Caki2 (cell line): ENCODE measurements at regions not wholly inside any gene's neighbourhood (a gene's known extent, or its start where the extent isn't known, plus 50 kb on each side); places are given as distances from the start of the nearest gene placed in this dataset.

Experiments used
- DNase-seq: peaks from one replicate; pipeline ENCODE4 v3.0.0-alpha.2; 2015; ENCODE audit warnings: low read depth
- in situ Hi-C: cut with HindIII; loops from 2 replicates; pipeline ENCODE4 v1.10.0; 2016; ENCODE audit warnings: low sequenced_read_pairs, low pct_unique_long_range_greater_than_20kb, mixed read lengths

DNA sequence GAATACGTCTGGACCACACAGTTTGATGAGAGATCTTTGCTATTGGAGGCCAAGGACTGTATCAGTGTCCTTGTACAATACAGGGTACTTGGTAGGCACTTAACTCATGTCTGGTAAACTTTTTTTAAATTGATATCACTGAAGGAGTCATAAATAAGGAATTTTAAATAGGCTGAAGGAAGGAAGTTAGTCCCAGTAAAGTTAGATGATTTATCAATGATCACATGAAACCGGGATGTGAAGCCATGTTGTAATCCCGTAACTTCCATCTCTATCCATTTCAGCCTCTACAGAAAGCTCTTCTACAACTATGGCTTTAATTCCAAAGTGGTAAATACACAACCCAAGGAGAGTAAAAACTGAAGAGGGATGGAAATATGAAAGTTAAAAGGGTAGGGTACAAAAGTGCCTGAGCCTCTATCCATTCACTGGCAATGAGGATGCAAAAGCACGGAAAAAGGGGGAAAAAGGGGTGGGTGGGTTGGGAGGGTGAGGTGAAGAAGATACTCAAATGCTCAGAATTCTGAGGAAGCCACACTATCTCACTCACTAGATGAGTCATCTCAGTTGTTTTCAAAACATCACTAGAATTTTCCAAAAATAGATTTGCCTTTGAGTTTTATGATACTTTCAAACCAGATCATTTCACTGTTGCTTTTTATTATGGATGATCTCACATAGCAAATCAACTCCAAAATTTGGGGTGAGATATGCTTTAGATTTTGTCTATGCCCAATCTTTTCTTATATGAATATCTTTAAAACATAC lies 1053.5 kb downstream of the NR2F1-AS1 start:
- in situ Hi-C loops, result no loop called here
- DNase-seq, result no peak

DNA sequence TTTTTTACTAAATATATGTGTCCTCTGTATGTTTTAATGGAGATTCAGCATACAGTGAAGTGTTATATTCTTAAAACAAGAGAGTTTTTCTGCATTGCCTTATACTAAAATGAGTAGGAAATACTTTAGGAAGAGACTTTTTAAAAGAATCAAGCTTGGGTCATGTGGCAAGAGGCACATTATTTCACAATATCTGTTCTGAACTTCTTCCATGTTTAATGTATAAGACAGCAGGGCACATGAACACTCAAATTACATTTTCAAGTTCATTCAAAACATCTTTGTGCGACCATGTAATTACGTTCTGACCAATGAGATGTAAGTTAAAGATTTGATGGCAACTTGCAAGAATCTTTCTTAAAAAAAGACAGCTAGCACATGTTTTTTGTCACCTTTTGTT lies 1055.9 kb downstream of the NR2F1-AS1 start:
- no peak for DNase-seq
- in situ Hi-C loops, result no loop called here

DNA sequence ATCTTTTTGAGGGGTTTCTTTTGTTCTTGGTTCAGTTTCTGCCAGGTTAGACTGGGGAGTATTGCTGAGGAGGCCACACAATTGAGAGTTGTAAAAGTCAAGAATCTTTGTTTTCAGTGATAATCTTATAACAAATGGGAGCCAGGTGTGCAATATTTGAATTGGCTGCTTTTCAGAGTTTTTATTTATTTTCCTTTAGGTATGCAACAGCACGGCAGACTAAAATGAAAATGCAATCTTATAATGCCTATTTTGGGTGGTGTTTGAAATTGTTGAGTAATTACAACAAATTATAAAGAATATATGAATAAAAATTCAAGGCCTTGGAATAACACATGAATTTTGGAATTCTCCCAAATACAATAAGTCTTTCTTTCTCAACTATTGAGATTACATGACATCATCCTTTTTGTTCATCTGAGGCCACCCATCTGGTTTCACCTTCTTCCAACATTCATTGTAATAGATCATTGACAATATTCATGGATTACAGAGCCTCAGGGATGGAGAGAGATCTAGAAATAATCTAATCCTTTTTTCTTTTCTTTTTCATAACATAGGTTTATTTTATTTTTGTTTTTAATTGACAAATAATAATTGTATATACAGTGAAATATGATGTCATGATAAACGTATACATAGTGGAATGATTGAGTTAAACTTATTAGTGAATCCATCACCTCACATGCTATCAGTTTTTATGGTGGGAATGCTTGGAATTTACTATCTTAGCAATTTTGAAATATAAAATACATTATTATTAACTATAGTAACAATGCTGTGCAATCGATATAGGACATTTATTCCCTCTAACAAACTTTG lies 1061.0 kb downstream of the NR2F1-AS1 start:
- no peak for DNase-seq
- in situ Hi-C loops, result no loop called here

DNA sequence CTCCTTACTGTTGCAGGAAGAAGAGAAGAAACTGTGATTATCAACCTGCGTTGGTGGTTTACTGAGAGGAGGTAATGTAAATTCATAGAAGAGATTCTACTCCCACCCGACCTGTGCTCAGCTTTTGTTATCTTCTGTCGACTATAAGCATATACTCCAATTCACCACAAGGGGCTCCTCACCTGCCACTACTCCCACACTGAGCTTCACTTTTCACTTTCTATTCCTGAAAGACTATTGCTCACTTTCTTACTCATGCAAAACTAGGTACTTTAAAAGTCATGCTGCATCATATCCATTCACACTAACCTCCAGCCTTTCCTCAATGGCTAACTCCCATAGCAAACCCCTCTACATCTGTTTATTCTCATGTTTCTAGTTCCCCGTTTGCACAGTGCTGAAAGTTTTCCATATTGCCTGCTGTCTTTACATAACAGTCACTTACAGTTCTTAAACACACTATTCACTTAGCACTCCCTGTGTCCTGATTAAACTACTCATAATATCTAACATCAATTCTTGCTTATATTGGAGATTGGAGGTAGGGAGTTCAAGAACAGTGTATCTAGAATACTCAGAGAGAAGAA lies 1062.6 kb downstream of the NR2F1-AS1 start:
- peak; percentile 41 for DNase-seq
- in situ Hi-C loops, result no loop called here

DNA sequence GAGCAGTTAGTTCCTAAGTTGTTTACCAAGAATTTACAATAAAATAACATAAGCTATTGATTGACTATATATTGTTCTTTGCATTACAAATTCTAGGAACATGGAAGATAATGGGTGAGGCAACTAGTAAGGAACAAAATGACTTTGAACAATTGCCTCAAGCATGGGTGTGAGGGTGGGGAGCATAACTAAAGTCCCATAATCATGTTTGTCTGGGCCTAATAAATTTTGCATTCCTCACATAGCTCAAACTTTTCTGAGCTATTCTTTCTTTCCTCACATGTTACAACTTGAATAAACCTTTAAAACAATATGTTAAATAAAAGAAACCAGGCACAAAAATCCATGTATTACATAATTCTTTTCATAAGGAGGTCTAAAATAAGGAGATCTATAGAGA lies 1066.1 kb downstream of the NR2F1-AS1 start:
- in situ Hi-C loops, result no loop called here

DNA sequence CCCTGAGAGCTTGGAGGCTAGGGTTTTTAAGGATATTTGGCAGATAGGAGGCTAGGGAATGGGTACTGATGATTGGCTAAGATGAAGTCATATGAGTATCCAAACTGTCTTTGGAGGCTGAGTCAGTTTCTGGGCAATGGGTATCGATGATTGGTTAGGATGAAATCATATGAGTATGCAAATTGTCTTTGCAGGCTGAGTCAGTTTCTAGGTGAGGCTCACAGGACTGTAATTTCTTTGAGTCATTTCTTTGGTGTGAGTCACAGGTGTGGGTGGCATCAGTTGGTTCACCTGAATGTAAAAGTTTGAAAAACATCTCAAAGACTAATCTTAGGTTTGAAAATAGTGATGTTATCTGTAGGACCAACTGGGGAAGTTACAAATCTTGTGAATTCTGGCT lies 1068.0 kb downstream of the NR2F1-AS1 start:
- in situ Hi-C loops, result no loop called here
- peak; percentile 18 for DNase-seq

More for the DNA sequence above, 1066.1 kb downstream of the NR2F1-AS1 start:
- no peak for DNase-seq

DNA sequence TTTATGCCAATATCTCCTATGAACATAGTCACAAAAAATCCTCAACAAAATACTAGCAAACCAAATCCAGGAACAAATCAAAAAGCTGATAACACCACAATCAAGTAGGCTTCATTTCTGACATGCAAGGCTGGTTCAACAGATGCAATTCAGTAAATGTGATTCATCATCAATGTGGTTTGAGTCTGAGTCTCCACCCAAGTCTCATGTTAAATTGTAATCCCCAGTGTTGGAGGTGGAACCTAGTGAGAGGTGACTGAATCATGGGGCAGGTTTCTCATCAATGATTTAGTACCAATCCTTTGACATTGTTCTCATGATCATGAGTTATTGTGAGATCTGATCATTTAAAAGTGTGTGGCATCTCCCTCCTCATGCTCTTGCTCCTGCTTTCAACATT lies 1072.7 kb downstream of the NR2F1-AS1 start:
- in situ Hi-C loops, result no loop called here
- DNase-seq, result peak; percentile 14

DNA sequence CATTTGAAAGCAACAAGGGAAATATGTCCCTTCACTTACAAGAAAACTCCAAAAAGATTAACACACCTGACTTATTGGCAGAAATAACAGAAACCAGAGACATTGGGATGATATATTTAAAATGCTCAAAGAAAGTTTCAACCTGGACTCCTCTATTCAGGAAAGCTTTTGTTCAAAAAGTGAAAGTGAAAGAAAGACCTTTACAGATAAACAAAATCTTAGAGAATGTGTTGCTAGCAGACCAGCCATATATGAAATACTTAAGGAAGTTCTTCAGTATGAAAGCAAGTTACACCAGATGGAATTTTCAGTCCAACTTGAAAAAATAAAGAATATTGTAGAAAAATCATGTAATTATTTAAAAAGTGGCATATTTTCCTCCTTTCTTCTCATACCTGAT lies 1075.1 kb downstream of the NR2F1-AS1 start:
- no peak for DNase-seq
- in situ Hi-C loops, result no loop called here

DNA sequence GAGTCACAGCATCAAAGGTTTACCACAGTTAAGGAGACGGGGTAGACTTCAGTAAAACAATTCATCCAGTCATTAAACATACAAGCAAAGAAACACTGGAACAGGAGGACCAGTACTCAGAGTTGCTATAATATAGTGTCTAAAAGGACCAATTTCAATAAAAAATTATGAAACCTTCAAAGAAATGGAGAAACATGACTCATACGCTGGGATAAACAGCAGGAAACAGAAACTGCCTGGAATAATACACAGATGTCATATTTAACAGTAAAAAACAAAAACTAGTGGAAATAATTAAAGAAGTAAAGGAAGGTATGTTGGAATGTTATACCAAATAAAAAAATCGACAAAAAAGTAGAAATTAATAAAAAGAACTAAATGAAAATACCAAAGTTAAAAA lies 1075.9 kb downstream of the NR2F1-AS1 start:
- no peak for DNase-seq
- in situ Hi-C loops, result no loop called here

DNA sequence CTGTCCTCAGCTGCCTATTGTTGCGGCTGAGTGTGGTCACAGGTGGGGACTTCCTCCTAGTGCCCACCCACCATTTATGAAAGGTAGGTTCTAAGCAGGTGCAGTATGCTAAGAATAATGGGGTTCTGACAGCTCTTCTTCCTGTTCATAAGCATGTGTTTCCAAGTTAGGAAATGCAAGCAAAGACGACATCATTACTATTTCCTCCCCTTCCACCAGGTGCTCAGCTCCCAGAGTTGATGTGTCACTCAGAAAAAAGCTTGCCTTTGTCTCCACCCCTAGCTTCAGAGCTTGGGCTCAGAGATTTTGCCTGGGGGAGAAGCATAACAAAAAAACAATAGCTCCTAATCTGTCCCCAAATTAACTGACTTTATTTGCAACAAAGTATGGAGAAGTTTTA lies 1076.7 kb downstream of the NR2F1-AS1 start:
- in situ Hi-C loops, result no loop called here
- DNase-seq, result no peak

DNA sequence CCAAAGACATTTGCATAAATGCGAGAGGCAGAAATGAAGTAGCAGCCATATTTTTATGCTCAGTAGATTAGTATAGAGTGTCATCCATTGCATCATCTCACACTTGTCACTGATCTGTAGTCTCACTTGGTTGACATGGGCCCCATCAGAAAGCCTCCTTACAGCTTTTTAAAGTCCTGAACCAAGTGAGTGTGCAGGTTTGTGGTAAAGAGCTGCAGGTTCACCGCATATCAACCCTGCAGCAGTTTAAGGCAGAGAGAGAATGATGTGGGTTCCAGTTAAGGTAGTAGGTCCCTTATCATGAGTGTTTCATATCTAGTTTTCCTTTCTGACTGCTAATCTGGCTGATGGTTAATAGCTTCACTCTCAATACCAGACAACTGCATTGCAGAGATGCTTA lies 1080.3 kb downstream of the NR2F1-AS1 start:
- no peak for DNase-seq
- in situ Hi-C loops, result no loop called here

DNA sequence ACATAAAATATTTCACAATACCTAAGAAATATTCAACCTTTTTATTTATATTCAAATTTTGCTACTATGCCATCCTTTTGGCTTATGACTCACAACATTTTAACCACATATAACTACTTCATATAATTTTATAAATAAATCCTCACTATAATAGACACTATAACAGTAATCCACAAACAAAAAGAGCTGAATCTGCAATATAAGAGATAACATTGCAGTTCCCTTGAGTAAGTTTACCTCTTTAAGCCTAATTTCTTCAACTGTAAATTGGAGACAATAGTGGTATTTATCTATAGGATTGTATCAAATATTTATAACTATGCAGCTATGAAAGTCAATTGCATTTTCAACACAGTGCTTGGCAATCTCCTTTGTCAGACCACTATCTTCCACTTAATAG lies 1084.5 kb downstream of the NR2F1-AS1 start:
- in situ Hi-C loops, result no loop called here

DNA sequence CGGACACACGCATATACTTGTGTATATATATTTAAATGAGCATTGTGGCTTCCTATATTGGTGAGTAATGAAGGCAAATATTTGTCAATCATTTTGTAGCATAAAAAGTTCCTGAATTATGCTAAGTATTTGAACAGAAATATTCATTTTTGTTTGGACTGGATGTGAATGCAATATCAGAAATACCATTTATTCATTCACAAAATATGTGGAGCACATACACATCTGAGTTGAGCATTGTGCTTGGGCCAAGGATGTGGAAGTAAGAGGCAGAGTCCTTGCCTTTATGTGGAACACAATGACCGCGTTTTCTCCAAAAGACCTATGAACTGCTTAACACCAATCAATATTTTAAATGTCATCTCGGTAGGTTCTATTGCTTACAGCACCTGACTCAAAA lies 1086.5 kb downstream of the NR2F1-AS1 start:
- in situ Hi-C loops, result no loop called here
- DNase-seq, result no peak

More for the DNA sequence above, 1084.5 kb downstream of the NR2F1-AS1 start:
- DNase-seq, result no peak

DNA sequence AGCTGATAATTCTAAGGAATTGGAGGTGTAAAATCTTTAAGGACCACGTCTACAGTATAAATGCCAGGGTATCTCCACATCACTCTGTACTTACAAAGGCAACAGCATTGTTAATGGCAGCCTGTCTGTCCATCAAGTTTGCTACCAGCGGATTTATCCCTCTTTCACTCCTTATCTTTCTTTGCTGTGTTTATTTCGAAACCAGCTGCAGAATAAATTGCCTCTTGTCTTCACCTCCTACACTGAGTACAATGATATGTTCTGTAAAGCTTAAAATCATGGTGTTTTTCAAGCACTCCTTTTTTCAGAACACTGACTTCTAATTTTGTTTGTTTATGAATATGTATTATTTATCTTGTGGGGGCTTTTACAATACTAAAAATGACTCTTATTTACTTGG lies 1088.1 kb downstream of the NR2F1-AS1 start:
- DNase-seq, result no peak
- in situ Hi-C loops, result no loop called here

DNA sequence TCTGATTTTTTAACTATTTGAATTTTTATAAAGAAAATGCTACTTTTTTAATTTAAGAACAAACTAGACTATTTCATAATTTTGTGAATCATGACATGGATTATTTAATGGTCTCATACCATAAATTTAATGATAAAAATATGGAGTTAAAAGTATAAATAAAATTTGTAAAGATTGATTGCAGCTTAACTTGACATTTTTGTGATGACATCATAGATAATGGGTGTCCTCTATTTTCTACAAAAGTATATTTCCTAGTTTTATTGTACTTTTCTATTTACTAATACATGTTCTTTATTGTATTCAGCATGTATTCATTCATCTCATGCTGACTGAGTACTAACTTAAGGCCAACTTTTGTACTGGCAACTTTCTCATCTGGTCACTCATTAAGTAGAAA lies 1096.5 kb downstream of the NR2F1-AS1 start:
- in situ Hi-C loops, result no loop called here
- DNase-seq, result no peak

DNA sequence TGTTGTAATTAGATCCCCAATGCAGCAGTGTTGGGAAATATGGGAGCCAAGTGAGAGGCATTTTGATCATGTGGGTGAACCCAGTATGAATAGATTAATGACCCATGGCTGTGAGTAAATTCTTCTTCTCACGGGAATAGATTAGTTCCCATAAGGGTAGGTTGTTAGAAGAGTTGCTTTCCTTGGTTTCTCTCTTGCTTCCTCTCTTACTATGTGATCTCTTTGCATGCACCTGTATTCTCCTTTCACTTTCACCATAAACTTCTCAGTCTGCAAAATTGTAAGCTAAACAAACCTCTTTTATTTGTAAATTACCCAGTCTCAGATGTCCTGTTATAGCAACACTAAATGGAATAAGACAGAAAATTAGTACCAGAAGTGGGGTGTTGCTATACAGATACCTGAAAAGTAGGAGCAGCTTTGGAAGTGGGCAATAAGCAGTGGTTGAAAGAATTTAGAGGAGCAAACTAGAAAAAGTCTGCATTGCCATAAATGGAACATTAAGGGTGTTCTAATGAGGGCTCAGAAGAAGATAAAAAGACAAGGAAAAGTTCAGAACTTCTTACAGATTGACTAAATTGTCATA lies 1090.0 kb upstream of the ARRDC3 start:
- DNase-seq, result no peak
- in situ Hi-C loops, result no loop called here

DNA sequence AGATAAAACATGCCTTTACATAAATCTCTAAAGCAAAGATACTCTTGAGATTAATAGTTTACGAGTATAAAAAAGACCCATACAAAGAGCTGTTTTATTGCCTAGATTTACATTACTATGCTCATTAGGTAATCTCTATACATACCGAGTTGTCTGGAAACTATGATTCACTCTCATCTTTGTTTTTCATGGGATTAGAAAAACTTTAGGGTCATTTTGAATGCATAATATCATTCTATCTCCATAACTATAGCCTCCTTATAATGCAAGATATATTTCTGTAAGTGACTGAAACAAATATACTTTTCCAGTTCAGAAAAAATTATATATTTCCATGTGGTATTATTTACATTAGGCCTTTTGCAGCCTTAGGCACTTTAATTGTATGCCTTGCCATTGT lies 1088.7 kb upstream of the ARRDC3 start:
- DNase-seq, result no peak

DNA sequence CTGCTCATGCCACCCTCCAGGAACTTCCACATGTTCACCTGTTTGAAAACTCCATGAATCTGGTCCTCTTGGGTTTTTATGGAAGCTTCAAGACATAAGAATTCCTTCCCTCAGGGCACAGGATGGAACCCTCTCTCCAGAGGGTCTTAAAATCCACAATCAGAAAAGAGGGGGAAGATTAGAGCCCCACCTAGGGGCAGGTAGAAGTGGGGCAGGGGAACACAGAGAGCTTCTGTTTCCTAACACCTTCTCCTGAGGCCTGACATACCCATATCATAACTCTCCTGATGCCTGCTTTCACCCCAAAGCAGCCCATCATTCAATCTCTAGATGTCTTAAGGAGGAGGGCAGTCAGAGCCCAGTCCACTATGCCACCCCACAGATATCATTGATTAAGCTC lies 1087.7 kb upstream of the ARRDC3 start:
- no peak for DNase-seq
- in situ Hi-C loops, result no loop called here

More for the DNA sequence above, 1088.7 kb upstream of the ARRDC3 start:
- in situ Hi-C loops, result no loop called here

DNA sequence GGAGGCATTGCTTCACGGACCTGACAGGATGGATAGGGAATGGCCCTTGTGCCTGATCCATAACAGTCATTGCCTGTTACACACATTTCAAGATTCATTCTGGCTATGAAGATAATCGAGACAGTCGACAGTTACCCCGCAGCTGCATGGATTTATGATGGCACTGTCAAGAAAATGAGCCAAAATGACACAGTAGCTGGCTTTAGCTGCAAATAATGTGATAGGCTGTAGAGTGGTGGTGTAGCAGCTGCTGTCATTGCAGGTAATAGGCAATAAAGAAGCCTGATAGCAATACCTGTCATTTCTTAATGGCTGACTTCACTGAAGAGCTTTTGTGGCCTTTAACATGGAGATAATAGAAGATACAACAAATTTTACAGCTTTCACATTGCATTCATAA lies 1085.2 kb upstream of the ARRDC3 start:
- in situ Hi-C loops, result no loop called here
- DNase-seq, result no peak
